ENCODE measurements at regions not wholly inside any gene's neighbourhood (a gene's known extent, or its start where the extent isn't known, plus 50 kb on each side); places are given as distances from the start of the nearest gene placed in this dataset.

GRCh38 chr2:240300261-240300821 is 135.1 kb upstream of the GPC1 start:
- DNase-seq = no peak

- peak; percentile 67 for DNase-seq
Observed at GRCh38 chr2:240300840-240301239, 134.6 kb upstream of the GPC1 start.

- DNase-seq = no peak
Observed at GRCh38 chr2:240301256-240301795, 134.1 kb upstream of the GPC1 start.

- no peak for DNase-seq
Observed at GRCh38 chr2:240302041-240302440, 133.4 kb upstream of the GPC1 start.

- no peak for DNase-seq
Observed at GRCh38 chr2:240302933-240303595, 132.4 kb upstream of the GPC1 start.

GRCh38 chr2:240303896-240304745 is 131.3 kb upstream of the GPC1 start:
- DNase-seq = no peak

GRCh38 chr2:240304746-240305161 is 130.7 kb upstream of the GPC1 start:
- DNase-seq = no peak

- no peak for DNase-seq
Observed at GRCh38 chr2:240305369-240305962, 130.0 kb upstream of the GPC1 start.

GRCh38 chr2:240306185-240306584 is 129.3 kb upstream of the GPC1 start:
- no peak for DNase-seq

- DNase-seq = no peak
Observed at GRCh38 chr2:240308111-240308651, 127.3 kb upstream of the GPC1 start.

GRCh38 chr2:240309214-240309613 is 126.2 kb upstream of the GPC1 start:
- no peak for DNase-seq

- DNase-seq = no peak
Observed at GRCh38 chr2:240310201-240310600, 125.3 kb upstream of the GPC1 start.

- no peak for DNase-seq
Observed at GRCh38 chr2:240310645-240311044, 124.8 kb upstream of the GPC1 start.

- no peak for DNase-seq
Observed at GRCh38 chr2:240311821-240312220, 123.6 kb upstream of the GPC1 start.

- DNase-seq = no peak
Observed at GRCh38 chr2:240319221-240319854, 116.1 kb upstream of the GPC1 start.

- DNase-seq = no peak
Observed at GRCh38 chr2:240319855-240320203, 115.6 kb upstream of the GPC1 start.

GRCh38 chr2:240320204-240320993 is 115.1 kb upstream of the GPC1 start:
- no peak for DNase-seq

- DNase-seq = peak; percentile 1
Observed at GRCh38 chr2:240322231-240322955, 113.1 kb upstream of the GPC1 start.

GRCh38 chr2:240322991-240323390 is 112.5 kb upstream of the GPC1 start:
- DNase-seq = no peak

- no peak for DNase-seq
Observed at GRCh38 chr2:240323601-240324291, 111.7 kb upstream of the GPC1 start.
